GM19438 (cell line): ENCODE measurements at regions not wholly inside any gene's neighbourhood (a gene's known extent, or its start where the extent isn't known, plus 50 kb on each side); places are given as distances from the start of the nearest gene placed in this dataset.
"Not testable (repeated sequence)": the region's sequence is repeated elsewhere in the genome, so short reads cannot be mapped to it uniquely, and the experiment has no call there.

Source experiments
- ATAC-seq: cut with Tn5 transposase; IDR thresholded peaks from one replicate; pipeline ENCODE4 v1.9.1; 2021; ENCODE audit warnings: low read depth; ENCODE audit not compliant: unreplicated experiment

- not testable (repeated sequence) for ATAC-seq
Measured at GRCh38 chr9:41075671-41076070, 52.8 kb downstream of the FOXD4L6 start.

- peak; percentile 76 for ATAC-seq
Measured at GRCh38 chr9:41074356-41074942, 54.0 kb downstream of the FOXD4L6 start.

- not testable (repeated sequence) for ATAC-seq
Measured at GRCh38 chr9:41073471-41074243, 54.8 kb downstream of the FOXD4L6 start.

GRCh38 chr9:41064125-41064795, 64.2 kb downstream of the FOXD4L6 start:
- ATAC-seq, result peak; percentile 76

GRCh38 chr9:41063243-41063642, 65.2 kb downstream of the FOXD4L6 start:
- ATAC-seq, result not testable (repeated sequence)

- not testable (repeated sequence) for ATAC-seq
Measured at GRCh38 chr9:41059603-41060002, 68.9 kb downstream of the FOXD4L6 start.

GRCh38 chr9:41053666-41054363, 74.7 kb downstream of the FOXD4L6 start:
- peak; percentile 90 for ATAC-seq

GRCh38 chr9:41048672-41049071, 79.8 kb downstream of the FOXD4L6 start:
- not testable (repeated sequence) for ATAC-seq

GRCh38 chr9:41047792-41048191, 80.7 kb downstream of the FOXD4L6 start:
- not testable (repeated sequence) for ATAC-seq

- ATAC-seq, result not testable (repeated sequence)
Measured at GRCh38 chr9:41044930-41045329, 83.6 kb downstream of the FOXD4L6 start.

- ATAC-seq, result not testable (repeated sequence)
Measured at GRCh38 chr9:41043433-41043832, 85.0 kb downstream of the FOXD4L6 start.

- ATAC-seq, result not testable (repeated sequence)
Measured at GRCh38 chr9:41042111-41042510, 86.4 kb downstream of the FOXD4L6 start.

- ATAC-seq, result not testable (repeated sequence)
Measured at GRCh38 chr9:41040705-41041342, 87.7 kb downstream of the FOXD4L6 start.

GRCh38 chr9:41035276-41035675, 93.2 kb downstream of the FOXD4L6 start:
- not testable (repeated sequence) for ATAC-seq

- ATAC-seq, result not testable (repeated sequence)
Measured at GRCh38 chr9:41034699-41035197, 93.7 kb downstream of the FOXD4L6 start.

GRCh38 chr9:41033877-41034276, 94.6 kb downstream of the FOXD4L6 start:
- ATAC-seq, result not testable (repeated sequence)

GRCh38 chr9:41033360-41033759, 95.1 kb downstream of the FOXD4L6 start:
- ATAC-seq, result not testable (repeated sequence)

- ATAC-seq, result not testable (repeated sequence)
Measured at GRCh38 chr9:41026912-41027676, 101.4 kb downstream of the FOXD4L6 start.

GRCh38 chr9:41022365-41022764, 106.1 kb downstream of the FOXD4L6 start:
- ATAC-seq, result not testable (repeated sequence)
